T-cell (primary cell): ENCODE measurements at regions not wholly inside any gene's neighbourhood (a gene's known extent, or its start where the extent isn't known, plus 50 kb on each side); places are given as distances from the start of the nearest gene placed in this dataset.

ENCODE experiments used
- ATAC-seq, 4 experiments: fragments of 200-7000 bp in 3 of 4; fragments of 150-1000 bp in 1 of 4; cut with Tn5 transposase; replicated peaks in 1 of 4; 1 replicate in 3 of 4; 2 replicates in 1 of 4; pipeline ENCODE4 v1.10.0; 2021; ENCODE audit warnings: moderate library complexity in 3 of 4, mild to moderate bottlenecking in 2 of 4, moderate number of reproducible peaks in 1 of 4
- CTCF ChIA-PET, 2 donors: fragments of 300-600 bp; sonication (Branson Sonifier 250); formaldehyde crosslinking; loops; one replicate each; lab custom pipeline; 2022; ENCODE audit warnings: antibody characterized with exemption in 2 of 2; lab: Charles Lee
- POLR2A ChIA-PET, 2 donors: fragments of 300-600 bp; sonication (Branson Sonifier 250); formaldehyde crosslinking; loops; one replicate each; lab custom pipeline; 2022; ENCODE audit warnings: antibody characterized with exemption in 2 of 2; lab: Charles Lee
- DNase-seq, 35 experiments: peaks; one replicate each; pipeline versions ENCODE4 v3.0.0 to v3.0.0-alpha.2; 2013 to 2023
- H3K27ac ChIP-seq: one replicate; pipeline ENCODE4 v1.5.1; 2013; ENCODE audit warnings: low read length
- H3K27me3 ChIP-seq, 2 experiments: replicated peaks in 1 of 2; 1 replicate in 1 of 2; 2 replicates in 1 of 2; pipeline versions ENCODE4 v1.6.1 to v1.7.0; 2013; ENCODE audit warnings: low read length in 1 of 2, mixed read lengths in 1 of 2; ENCODE audit not compliant: control insufficient read depth in 2 of 2, insufficient read depth in 2 of 2; ENCODE audit errors: extremely low read depth in 1 of 2
- H3K36me3 ChIP-seq, 2 donors: 1 replicate in 1 of 2; 2 replicates in 1 of 2; pipeline versions ENCODE4 v1.6.1 to v1.7.0; 2013; ENCODE audit warnings: low read length in 1 of 2; ENCODE audit not compliant: control insufficient read depth in 2 of 2, insufficient read depth in 1 of 2; ENCODE audit errors: extremely low read depth in 1 of 2
- H3K4me1 ChIP-seq, 2 experiments: 1 replicate in 1 of 2; 2 replicates in 1 of 2; pipeline versions ENCODE4 v1.6.1 to v1.7.0; 2013; ENCODE audit warnings: low read length in 2 of 2, mixed read lengths in 1 of 2; ENCODE audit not compliant: insufficient read depth in 2 of 2, control insufficient read depth in 1 of 2; ENCODE audit errors: extremely low read depth in 1 of 2
- H3K4me3 ChIP-seq, 2 donors: 1 replicate in 1 of 2; 2 replicates in 1 of 2; pipeline versions ENCODE4 v1.5.1 to v1.7.0; 2013; ENCODE audit warnings: mild to moderate bottlenecking in 2 of 2, low read length in 1 of 2, moderate library complexity in 1 of 2; ENCODE audit not compliant: control insufficient read depth in 1 of 2; ENCODE audit errors: extremely low read depth in 1 of 2
- H3K9me3 ChIP-seq: 2 replicates; pipeline ENCODE4 v1.7.0; 2013
- H3K27ac Mint-ChIP-seq, 2 donors: one replicate each; pipeline ENCODE4 v1.8.0; 2020 to 2021; ENCODE audit warnings: mild to moderate bottlenecking in 2 of 2, mixed read lengths in 2 of 2
- H3K27me3 Mint-ChIP-seq, 2 donors: one replicate each; pipeline ENCODE4 v1.8.0; 2021 to 2022; ENCODE audit warnings: mixed read lengths in 2 of 2
- H3K36me3 Mint-ChIP-seq: one replicate; pipeline ENCODE4 v1.8.0; 2021; ENCODE audit warnings: mixed read lengths
- H3K4me1 Mint-ChIP-seq, 3 donors: one replicate each; pipeline ENCODE4 v1.8.0; 2020 to 2022; ENCODE audit warnings: mixed read lengths in 3 of 3, mild to moderate bottlenecking in 1 of 3
- H3K4me3 Mint-ChIP-seq, 3 donors: one replicate each; pipeline ENCODE4 v1.8.0; 2020 to 2022; ENCODE audit warnings: mild to moderate bottlenecking in 3 of 3, mixed read lengths in 3 of 3, moderate library complexity in 3 of 3
- H3K9me3 Mint-ChIP-seq, 3 donors: one replicate each; pipeline ENCODE4 v1.8.0; 2020 to 2022; ENCODE audit warnings: mixed read lengths in 3 of 3
- WGBS: methylation state at CpG from one replicate; pipeline ENCODE4 v1.1.5; 2013; ENCODE audit warnings: missing lambda C conversion rate; ENCODE audit not compliant: insufficient coverage; 5-methylcytosine and 5-hydroxymethylcytosine counted together

GRCh38 chr15:96559087-96559486 lies 228.6 kb downstream of the NR2F2 start:
- WGBS = no CpG with 5 or more reads among the region's 1 CpG
- Histone ChIP-seq H3K4me1 (no peaks in the 10 kb centered on the region), H3K9me3 (peaks cover 4% of the 10 kb centered on the region), H3K4me3 (no peak overlapping the region), H3K27ac (no peak overlapping the region), H3K36me3 (no peaks in the 10 kb centered on the region), H3K27me3 (no peaks in the 10 kb centered on the region)
- CTCF ChIA-PET = no interaction called here
- H3K36me3 Mint-ChIP-seq = no peaks in the 10 kb centered on the region
- peaks cover 0 to 20% (median 14%) of the 10 kb centered on the region in 3 donors for H3K9me3 Mint-ChIP-seq
- no peak overlapping the region for H3K27ac Mint-ChIP-seq
- ATAC-seq (no peak), DNase-seq (no peak)
- H3K4me3 Mint-ChIP-seq = no peak overlapping the region
- H3K4me1 Mint-ChIP-seq = no peaks in the 10 kb centered on the region
- peaks cover 0 to 3% of the 10 kb centered on the region in 2 donors for H3K27me3 Mint-ChIP-seq
- POLR2A ChIA-PET = no interaction called here

- 100% methylated on average over 1 of the region's 4 CpGs for WGBS
- POLR2A ChIA-PET = no interaction called here
- H3K36me3 ChIP-seq = no peaks in the 10 kb centered on the region
- ATAC-seq = no peak
- no peak overlapping the region for H3K4me3 ChIP-seq
- H3K27me3 ChIP-seq = no peaks in the 10 kb centered on the region
- H3K36me3 Mint-ChIP-seq = no peaks in the 10 kb centered on the region
- H3K9me3 ChIP-seq = peaks cover 4% of the 10 kb centered on the region
- H3K27me3 Mint-ChIP-seq = peaks cover 0 to 3% of the 10 kb centered on the region in 2 donors
- H3K4me1 Mint-ChIP-seq = no peaks in the 10 kb centered on the region
- peaks cover 0 to 20% (median 18%) of the 10 kb centered on the region in 3 donors for H3K9me3 Mint-ChIP-seq
- CTCF ChIA-PET = no interaction called here
- H3K4me3 Mint-ChIP-seq = no peak overlapping the region
- no peak overlapping the region for H3K27ac Mint-ChIP-seq
- H3K4me1 ChIP-seq = no peaks in the 10 kb centered on the region
- H3K27ac ChIP-seq = no peak overlapping the region
- DNase-seq = no peak
Measured at GRCh38 chr15:96559631-96560030, 229.1 kb downstream of the NR2F2 start.

GRCh38 chr15:96560246-96560895 lies 229.9 kb downstream of the NR2F2 start:
- H3K27me3 ChIP-seq = no peaks in the 10 kb centered on the region
- Mint-ChIP-seq H3K27me3 (peaks cover 0 to 3% of the 10 kb centered on the region in 2 donors), H3K9me3 (peaks cover 0 to 17% (median 14%) of the 10 kb centered on the region in 3 donors), H3K27ac (no peak overlapping the region), H3K4me3 (no peak overlapping the region), H3K4me1 (no peaks in the 10 kb centered on the region), H3K36me3 (no peaks in the 10 kb centered on the region)
- no peak for ATAC-seq
- H3K4me1 ChIP-seq = no peaks in the 10 kb centered on the region
- H3K36me3 ChIP-seq = no peaks in the 10 kb centered on the region
- H3K4me3 ChIP-seq = no peak overlapping the region
- DNase-seq = no peak
- ChIA-PET CTCF (no interaction called here), POLR2A (no interaction called here)
- no peak overlapping the region for H3K27ac ChIP-seq
- peaks cover 4% of the 10 kb centered on the region for H3K9me3 ChIP-seq
- 67% methylated on average over 1 of the region's 3 CpGs for WGBS

- POLR2A ChIA-PET = no interaction called here
- H3K4me1 ChIP-seq = no peaks in the 10 kb centered on the region
- DNase-seq (no peak), ATAC-seq (no peak)
- no peak overlapping the region for H3K4me3 ChIP-seq
- H3K27me3 ChIP-seq = no peaks in the 10 kb centered on the region
- Mint-ChIP-seq H3K9me3 (peaks cover 2 to 17% (median 17%) of the 10 kb centered on the region in 3 donors), H3K4me3 (no peak overlapping the region), H3K27ac (no peak overlapping the region), H3K36me3 (no peaks in the 10 kb centered on the region), H3K27me3 (peaks cover 0 to 3% of the 10 kb centered on the region in 2 donors), H3K4me1 (no peaks in the 10 kb centered on the region)
- H3K36me3 ChIP-seq = no peaks in the 10 kb centered on the region
- no peak overlapping the region for H3K27ac ChIP-seq
- CTCF ChIA-PET = no interaction called here
- WGBS = 36% methylated on average over 1 of the region's 2 CpGs
- H3K9me3 ChIP-seq = peaks cover 4% of the 10 kb centered on the region
Measured at GRCh38 chr15:96561593-96561992, 231.1 kb downstream of the NR2F2 start.

GRCh38 chr15:96564546-96564945 lies 234.0 kb downstream of the NR2F2 start:
- H3K27ac ChIP-seq = no peak overlapping the region
- no peaks in the 10 kb centered on the region for H3K4me1 ChIP-seq
- H3K36me3 ChIP-seq = no peaks in the 10 kb centered on the region
- H3K9me3 Mint-ChIP-seq = peaks cover 2 to 17% (median 14%) of the 10 kb centered on the region in 3 donors
- no peak overlapping the region for H3K4me3 Mint-ChIP-seq
- ChIA-PET POLR2A (no interaction called here), CTCF (no interaction called here)
- H3K9me3 ChIP-seq = peaks cover 4% of the 10 kb centered on the region
- ATAC-seq (no peak), DNase-seq (no peak)
- H3K27me3 ChIP-seq = no peaks in the 10 kb centered on the region
- 79% methylated on average over 3 of the region's 3 CpGs for WGBS
- no peaks in the 10 kb centered on the region for H3K36me3 Mint-ChIP-seq
- no peaks in the 10 kb centered on the region for H3K4me1 Mint-ChIP-seq
- H3K27me3 Mint-ChIP-seq = peaks cover 0 to 3% of the 10 kb centered on the region in 2 donors
- no peak overlapping the region for H3K4me3 ChIP-seq
- no peak overlapping the region for H3K27ac Mint-ChIP-seq

GRCh38 chr15:96565266-96565665 lies 234.8 kb downstream of the NR2F2 start:
- no peaks in the 10 kb centered on the region for H3K36me3 ChIP-seq
- WGBS = no CpG with 5 or more reads among the region's 2 CpGs
- POLR2A ChIA-PET = no interaction called here
- H3K9me3 Mint-ChIP-seq = peaks cover 2 to 16% (median 14%) of the 10 kb centered on the region in 3 donors
- H3K9me3 ChIP-seq = peaks cover 1% of the 10 kb centered on the region
- ATAC-seq = no peak
- no peak overlapping the region for H3K4me3 ChIP-seq
- no peaks in the 10 kb centered on the region for H3K4me1 ChIP-seq
- no peak for DNase-seq
- no peaks in the 10 kb centered on the region for H3K27me3 ChIP-seq
- no peaks in the 10 kb centered on the region for H3K4me1 Mint-ChIP-seq
- H3K27me3 Mint-ChIP-seq = peaks cover 0 to 2% of the 10 kb centered on the region in 2 donors
- no peak overlapping the region for H3K27ac ChIP-seq
- H3K36me3 Mint-ChIP-seq = no peaks in the 10 kb centered on the region
- H3K27ac Mint-ChIP-seq = no peak overlapping the region
- CTCF ChIA-PET = no interaction called here
- H3K4me3 Mint-ChIP-seq = no peak overlapping the region
